GM18868 (cell line): ENCODE measurements at regions not wholly inside any gene's neighbourhood (a gene's known extent, or its start where the extent isn't known, plus 50 kb on each side); places are given as distances from the start of the nearest gene placed in this dataset.

Experiments
- ATAC-seq: cut with Tn5 transposase; IDR thresholded peaks from one replicate; pipeline ENCODE4 v1.9.1; 2021; ENCODE audit warnings: mild to moderate bottlenecking, moderate library complexity; ENCODE audit not compliant: unreplicated experiment

- no peak for ATAC-seq
Measured at GRCh38 chr2:515441-516127, 161.6 kb downstream of the TMEM18 start.

- no peak for ATAC-seq
Measured at GRCh38 chr2:513981-514706, 163.1 kb downstream of the TMEM18 start.

- no peak for ATAC-seq
Measured at GRCh38 chr2:510839-511238, 166.4 kb downstream of the TMEM18 start.

- no peak for ATAC-seq
Measured at GRCh38 chr2:509888-510287, 167.3 kb downstream of the TMEM18 start.

- ATAC-seq: no peak
Measured at GRCh38 chr2:508121-508520, 169.1 kb downstream of the TMEM18 start.

- no peak for ATAC-seq
Measured at GRCh38 chr2:506866-507265, 170.3 kb downstream of the TMEM18 start.

GRCh38 chr2:506451-506850 is 170.8 kb downstream of the TMEM18 start:
- no peak for ATAC-seq

- ATAC-seq: no peak
Measured at GRCh38 chr2:505941-506340, 171.3 kb downstream of the TMEM18 start.

GRCh38 chr2:503288-503999 is 173.8 kb downstream of the TMEM18 start:
- ATAC-seq: no peak

GRCh38 chr2:502831-503230 is 174.4 kb downstream of the TMEM18 start:
- ATAC-seq: no peak

- no peak for ATAC-seq
Measured at GRCh38 chr2:501667-502066, 175.5 kb downstream of the TMEM18 start.

GRCh38 chr2:501130-501529 is 176.1 kb downstream of the TMEM18 start:
- ATAC-seq: no peak

- ATAC-seq: no peak
Measured at GRCh38 chr2:499726-500125, 177.5 kb downstream of the TMEM18 start.

GRCh38 chr2:498493-499178 is 178.6 kb downstream of the TMEM18 start:
- ATAC-seq: no peak

GRCh38 chr2:497770-498492 is 179.3 kb downstream of the TMEM18 start:
- ATAC-seq: no peak

GRCh38 chr2:496729-497128 is 180.5 kb downstream of the TMEM18 start:
- ATAC-seq: no peak

- no peak for ATAC-seq
Measured at GRCh38 chr2:495745-496275, 181.4 kb downstream of the TMEM18 start.

GRCh38 chr2:494853-495252 is 182.4 kb downstream of the TMEM18 start:
- no peak for ATAC-seq

GRCh38 chr2:493228-493627 is 184.0 kb downstream of the TMEM18 start:
- no peak for ATAC-seq

GRCh38 chr2:492178-492577 is 185.0 kb downstream of the TMEM18 start:
- ATAC-seq: no peak
